ENCODE measurements at regions not wholly inside any gene's neighbourhood (a gene's known extent, or its start where the extent isn't known, plus 50 kb on each side); places are given as distances from the start of the nearest gene placed in this dataset.

GRCh38 chr3:187568171-187568570 lies 102.0 kb downstream of the SST start:
- Mint-ChIP-seq H3K9me3 (no peaks in the 10 kb centered on the region), H3K27me3 (peaks cover 23 to 27% of the 10 kb centered on the region in 2 donors), H3K27ac (no peak overlapping the region), H3K4me3 (no peak overlapping the region), H3K4me1 (ENCODE audit: low read depth in 2 of 2) (no peaks in the 10 kb centered on the region), H3K36me3 (no peaks in the 10 kb centered on the region)
- no peak for ATAC-seq
- DNase-seq (ENCODE audit: low spot score) = no peak

- Mint-ChIP-seq H3K27me3 (peaks cover 23 to 27% of the 10 kb centered on the region in 2 donors), H3K4me1 (ENCODE audit: low read depth in 2 of 2) (no peaks in the 10 kb centered on the region), H3K36me3 (no peaks in the 10 kb centered on the region), H3K27ac (no peak overlapping the region), H3K4me3 (no peak overlapping the region), H3K9me3 (no peaks in the 10 kb centered on the region)
- ATAC-seq = no peak
- DNase-seq (ENCODE audit: low spot score) = no peak
Observed at GRCh38 chr3:187567661-187568121, 102.5 kb downstream of the SST start.

DNA sequence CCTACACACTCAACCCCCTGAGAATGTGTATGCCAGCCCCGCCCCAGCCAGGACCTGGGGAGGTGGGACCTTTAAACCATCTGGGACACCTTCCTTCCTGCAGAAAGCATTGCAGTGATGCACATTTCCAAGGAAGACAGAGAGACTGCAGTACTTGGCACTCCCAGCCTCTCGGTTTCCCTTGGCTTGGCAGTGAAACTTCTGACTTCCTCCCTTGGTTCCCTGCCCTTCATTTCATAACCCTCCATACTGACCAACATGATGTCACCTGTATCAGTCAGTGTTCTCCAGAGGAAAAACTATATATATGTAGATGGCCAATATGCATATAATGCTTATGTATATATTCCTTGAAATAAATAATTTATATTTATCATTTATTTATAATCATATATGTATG lies 103.2 kb downstream of the SST start:
- DNase-seq (ENCODE audit: low spot score) (no peak), ATAC-seq (no peak)
- H3K4me1 Mint-ChIP-seq (ENCODE audit: low read depth in 2 of 2) = no peaks in the 10 kb centered on the region
- no peaks in the 10 kb centered on the region for H3K36me3 Mint-ChIP-seq
- H3K27ac Mint-ChIP-seq = no peak overlapping the region
- no peaks in the 10 kb centered on the region for H3K9me3 Mint-ChIP-seq
- peaks cover 20 to 27% of the 10 kb centered on the region in 2 donors for H3K27me3 Mint-ChIP-seq
- no peak overlapping the region for H3K4me3 Mint-ChIP-seq

GRCh38 chr3:187565701-187566100 lies 104.5 kb downstream of the SST start:
- no peaks in the 10 kb centered on the region for H3K9me3 Mint-ChIP-seq
- H3K4me3 Mint-ChIP-seq = no peak overlapping the region
- peaks cover 18 to 27% of the 10 kb centered on the region in 2 donors for H3K27me3 Mint-ChIP-seq
- DNase-seq (ENCODE audit: low spot score) (no peak), ATAC-seq (no peak)
- no peaks in the 10 kb centered on the region for H3K4me1 Mint-ChIP-seq (ENCODE audit: low read depth in 2 of 2)
- H3K36me3 Mint-ChIP-seq = no peaks in the 10 kb centered on the region
- no peak overlapping the region for H3K27ac Mint-ChIP-seq

- Mint-ChIP-seq H3K4me3 (no peak overlapping the region), H3K4me1 (ENCODE audit: low read depth in 2 of 2) (no peaks in the 10 kb centered on the region), H3K36me3 (no peaks in the 10 kb centered on the region), H3K27me3 (peaks cover 2 to 7% of the 10 kb centered on the region in 2 donors), H3K27ac (no peak overlapping the region), H3K9me3 (no peaks in the 10 kb centered on the region)
- DNase-seq (ENCODE audit: low spot score) (no peak), ATAC-seq (no peak)
Observed at GRCh38 chr3:187558990-187559389, 111.2 kb downstream of the SST start.

DNA sequence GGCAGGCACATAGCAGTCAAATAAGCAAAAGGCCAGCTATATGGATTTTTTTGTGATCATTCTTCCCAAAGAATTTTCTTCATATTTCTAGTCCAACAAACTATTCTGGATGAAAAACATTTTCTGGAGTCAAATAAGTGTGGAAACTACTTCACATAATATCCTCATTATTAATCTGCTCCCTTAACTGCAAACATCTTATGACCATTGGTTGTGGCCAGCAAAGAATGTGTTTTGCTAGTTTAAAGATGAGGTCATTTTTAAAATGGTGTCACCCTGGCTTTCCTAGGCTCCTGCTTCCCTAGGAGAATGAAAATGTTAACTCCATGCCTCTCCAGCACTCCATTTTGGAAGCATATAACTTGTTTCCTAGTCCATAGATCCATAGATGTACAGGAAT lies 118.8 kb downstream of the SST start:
- no peak overlapping the region for H3K27ac Mint-ChIP-seq
- H3K27me3 Mint-ChIP-seq = peaks cover 28 to 43% of the 10 kb centered on the region in 2 donors
- ATAC-seq = no peak

DNA sequence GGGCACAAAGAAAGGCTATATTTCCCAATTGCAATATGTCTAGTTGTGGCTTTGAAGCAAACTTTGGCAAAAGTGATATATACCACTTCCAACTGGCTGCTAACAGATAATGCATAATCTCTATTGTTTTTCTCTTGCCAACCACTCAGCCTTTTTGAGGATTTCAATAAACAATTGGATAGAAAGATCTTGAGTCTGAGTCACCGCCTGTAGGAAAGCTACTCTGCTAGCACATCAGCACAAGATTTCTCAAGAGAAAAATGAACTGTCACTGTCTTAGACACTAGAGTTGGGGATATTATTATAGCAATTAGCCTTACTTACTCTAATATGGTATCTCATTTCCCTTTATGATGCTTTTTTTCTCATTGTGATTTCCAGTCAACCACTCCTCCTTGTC lies 119.7 kb downstream of the SST start:
- Mint-ChIP-seq H3K27ac (no peak overlapping the region), H3K36me3 (no peaks in the 10 kb centered on the region), H3K27me3 (peaks cover 30 to 52% of the 10 kb centered on the region in 2 donors), H3K4me3 (no peak overlapping the region), H3K4me1 (ENCODE audit: low read depth in 2 of 2) (no peaks in the 10 kb centered on the region), H3K9me3 (no peaks in the 10 kb centered on the region)
- ATAC-seq (no peak), DNase-seq (ENCODE audit: low spot score) (no peak)

More for the DNA sequence above, 118.8 kb downstream of the SST start:
- DNase-seq (ENCODE audit: low spot score) = no peak
- no peaks in the 10 kb centered on the region for H3K4me1 Mint-ChIP-seq (ENCODE audit: low read depth in 2 of 2)
- H3K36me3 Mint-ChIP-seq = no peaks in the 10 kb centered on the region
- no peaks in the 10 kb centered on the region for H3K9me3 Mint-ChIP-seq
- no peak overlapping the region for H3K4me3 Mint-ChIP-seq

DNA sequence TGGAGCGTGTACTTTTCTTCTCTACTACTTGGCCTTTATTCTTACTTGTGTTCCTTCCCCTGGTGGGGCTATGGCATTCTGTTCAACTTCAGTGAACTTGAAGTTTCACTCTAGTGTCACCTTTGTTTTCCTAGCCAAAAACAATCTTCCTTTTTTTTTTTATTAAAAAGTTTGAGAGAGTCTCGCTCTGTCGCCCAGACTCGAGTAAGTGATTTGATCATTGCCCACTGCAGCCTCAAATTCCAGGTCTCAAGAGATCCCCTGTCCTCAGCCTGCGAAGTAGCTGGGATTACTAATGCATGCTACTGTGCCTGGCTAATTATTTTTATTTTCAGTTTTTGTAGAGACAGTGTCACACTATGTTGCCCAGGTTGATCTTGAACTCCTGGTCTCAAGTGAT lies 124.8 kb downstream of the SST start:
- no peaks in the 10 kb centered on the region for H3K9me3 Mint-ChIP-seq
- peaks cover 20 to 43% of the 10 kb centered on the region in 2 donors for H3K27me3 Mint-ChIP-seq
- DNase-seq (ENCODE audit: low spot score) (no peak), ATAC-seq (no peak)
- H3K4me3 Mint-ChIP-seq = no peak overlapping the region
- no peaks in the 10 kb centered on the region for H3K4me1 Mint-ChIP-seq (ENCODE audit: low read depth in 2 of 2)
- H3K27ac Mint-ChIP-seq = no peak overlapping the region
- H3K36me3 Mint-ChIP-seq = no peaks in the 10 kb centered on the region

DNA sequence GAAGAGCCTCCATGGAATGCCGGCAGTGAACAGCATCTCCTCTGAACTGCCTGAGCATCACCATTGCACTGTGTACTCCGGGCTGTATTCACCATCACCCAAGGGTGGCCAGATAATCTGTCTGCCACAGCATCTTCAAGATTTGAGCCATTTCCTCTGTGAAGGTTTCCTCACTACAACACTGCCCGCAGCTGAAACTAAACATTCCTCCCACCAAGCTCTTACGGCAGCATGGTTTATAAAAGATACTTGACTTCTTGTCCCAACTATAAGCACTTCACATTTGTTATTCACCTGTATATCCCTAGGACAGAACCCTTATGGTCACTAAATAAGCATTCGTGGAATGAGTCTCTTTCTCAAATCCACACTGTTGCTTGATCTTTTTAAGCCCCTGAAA lies 125.9 kb downstream of the SST start:
- ATAC-seq (peak in 1 of 2 donors; percentile 40), DNase-seq (ENCODE audit: low spot score) (no peak)
- Mint-ChIP-seq H3K9me3 (no peaks in the 10 kb centered on the region), H3K4me1 (ENCODE audit: low read depth in 2 of 2) (no peaks in the 10 kb centered on the region), H3K4me3 (no peak overlapping the region), H3K36me3 (no peaks in the 10 kb centered on the region), H3K27me3 (peaks cover 17 to 42% of the 10 kb centered on the region in 2 donors), H3K27ac (no peak overlapping the region)

DNA sequence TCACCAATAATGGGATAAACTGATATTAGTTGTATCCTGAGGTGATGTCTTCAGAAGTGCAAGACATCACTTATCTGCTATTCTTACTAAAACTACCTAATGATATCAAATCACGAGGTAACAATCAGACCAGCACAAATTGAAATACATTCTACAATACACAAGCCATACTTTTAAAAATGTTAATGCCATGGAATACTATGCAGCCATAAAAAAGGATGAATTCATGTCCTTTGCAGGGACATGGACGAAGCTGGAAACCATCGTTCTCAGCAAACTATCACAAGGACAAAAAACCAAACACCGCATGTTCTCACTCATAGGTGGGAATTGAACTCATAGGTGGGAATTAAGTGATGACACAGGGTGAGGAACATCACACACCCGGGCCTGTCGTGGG lies 129.3 kb downstream of the SST start:
- peaks cover 6 to 38% of the 10 kb centered on the region in 2 donors for H3K27me3 Mint-ChIP-seq
- ATAC-seq (no peak), DNase-seq (ENCODE audit: low spot score) (no peak)
- no peaks in the 10 kb centered on the region for H3K4me1 Mint-ChIP-seq (ENCODE audit: low read depth in 2 of 2)
- H3K9me3 Mint-ChIP-seq = no peaks in the 10 kb centered on the region
- H3K36me3 Mint-ChIP-seq = no peaks in the 10 kb centered on the region
- no peak overlapping the region for H3K27ac Mint-ChIP-seq
- H3K4me3 Mint-ChIP-seq = no peak overlapping the region

- H3K9me3 Mint-ChIP-seq = no peaks in the 10 kb centered on the region
- DNase-seq (ENCODE audit: low spot score) (no peak), ATAC-seq (no peak)
- peaks cover 23 to 55% of the 10 kb centered on the region in 2 donors for H3K27me3 Mint-ChIP-seq
- no peaks in the 10 kb centered on the region for H3K4me1 Mint-ChIP-seq (ENCODE audit: low read depth in 2 of 2)
- H3K4me3 Mint-ChIP-seq = no peak overlapping the region
- H3K27ac Mint-ChIP-seq = no peak overlapping the region
- H3K36me3 Mint-ChIP-seq = no peaks in the 10 kb centered on the region
Observed at GRCh38 chr3:187536185-187536584, 134.0 kb downstream of the SST start.

DNA sequence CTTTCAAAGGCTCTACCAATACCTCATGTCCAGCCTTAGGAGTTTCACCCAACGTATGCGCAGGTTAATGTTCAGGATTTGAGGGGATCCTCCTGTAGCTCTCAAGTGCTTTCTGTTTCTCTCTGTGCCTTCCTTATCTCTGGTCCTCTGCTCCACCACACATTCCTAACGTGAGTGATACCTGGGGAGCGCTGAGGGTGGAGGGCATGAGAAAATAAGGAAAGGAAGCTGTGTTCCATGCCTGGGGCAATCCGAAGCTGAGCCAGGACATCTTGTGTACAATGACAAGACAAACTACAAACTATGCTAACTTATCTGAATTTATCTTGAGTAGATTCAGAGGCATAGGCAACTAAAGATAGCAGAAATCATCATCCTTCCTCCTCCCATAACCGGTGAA lies 136.4 kb downstream of the SST start:
- Mint-ChIP-seq H3K4me3 (no peak overlapping the region), H3K9me3 (no peaks in the 10 kb centered on the region), H3K27ac (no peak overlapping the region), H3K27me3 (peaks cover 21 to 43% of the 10 kb centered on the region in 2 donors), H3K36me3 (no peaks in the 10 kb centered on the region), H3K4me1 (ENCODE audit: low read depth in 2 of 2) (no peaks in the 10 kb centered on the region)
- DNase-seq (ENCODE audit: low spot score) = no peak
- ATAC-seq = no peak

GRCh38 chr3:187531831-187532230 lies 138.4 kb downstream of the SST start:
- Mint-ChIP-seq H3K27ac (no peak overlapping the region), H3K27me3 (peaks cover 22 to 47% of the 10 kb centered on the region in 2 donors), H3K4me3 (no peak overlapping the region), H3K4me1 (ENCODE audit: low read depth in 2 of 2) (no peaks in the 10 kb centered on the region), H3K36me3 (no peaks in the 10 kb centered on the region), H3K9me3 (no peaks in the 10 kb centered on the region)
- DNase-seq (ENCODE audit: low spot score) (no peak), ATAC-seq (no peak)

- no peak for DNase-seq (ENCODE audit: low spot score)
- H3K27ac Mint-ChIP-seq = no peak overlapping the region
- H3K4me1 Mint-ChIP-seq (ENCODE audit: low read depth in 2 of 2) = no peaks in the 10 kb centered on the region
- no peaks in the 10 kb centered on the region for H3K36me3 Mint-ChIP-seq
- no peak overlapping the region for H3K4me3 Mint-ChIP-seq
- peaks cover 16 to 34% of the 10 kb centered on the region in 2 donors for H3K27me3 Mint-ChIP-seq
- ATAC-seq = no peak
- no peaks in the 10 kb centered on the region for H3K9me3 Mint-ChIP-seq
Observed at GRCh38 chr3:187522890-187523289, 147.3 kb downstream of the SST start.

GRCh38 chr3:187522293-187522692 lies 147.9 kb downstream of the SST start:
- H3K4me1 Mint-ChIP-seq (ENCODE audit: low read depth in 2 of 2) = no peaks in the 10 kb centered on the region
- H3K36me3 Mint-ChIP-seq = no peaks in the 10 kb centered on the region
- H3K27me3 Mint-ChIP-seq = peaks cover 16 to 28% of the 10 kb centered on the region in 2 donors
- no peak for ATAC-seq
- H3K27ac Mint-ChIP-seq = no peak overlapping the region
- no peaks in the 10 kb centered on the region for H3K9me3 Mint-ChIP-seq
- H3K4me3 Mint-ChIP-seq = no peak overlapping the region
- DNase-seq (ENCODE audit: low spot score) = no peak

Measured in natural killer cell treated with Interleukin-12 subunit alpha and Interleukin-12 subunit beta and Interleukin-15 and Interleukin-18, amount 100 ng/mL, for 72 hours (primary cell).